Gastrocnemius medialis (tissue), 4 donors: ENCODE measurements at regions not wholly inside any gene's neighbourhood (a gene's known extent, or its start where the extent isn't known, plus 50 kb on each side); places are given as distances from the start of the nearest gene placed in this dataset.

Experiments
- POLR2A ChIP-seq, 2 donors: fragments of 450-650 bp; IDR thresholded peaks; one replicate each; pipeline ENCODE4 v1.6.1; 2017; ENCODE audit warnings: antibody characterized with exemption in 2 of 2, mild to moderate bottlenecking in 2 of 2, moderate library complexity in 2 of 2
- TF ChIP-seq, protein P1 (sequence below), 5 experiments: fragments of 450-650 bp in 3 of 5; fragments of 200-600 bp in 2 of 5; sonication (generic) in 2 of 5; IDR thresholded peaks in 4 of 5; conservative IDR thresholded peaks in 1 of 5; 1 replicate in 4 of 5; 2 replicates in 1 of 5; pipeline ENCODE4 v1.5.1; 2016 to 2019; ENCODE audit warnings: antibody characterized with exemption in 5 of 5, mild to moderate bottlenecking in 3 of 5, moderate library complexity in 3 of 5

DNA sequence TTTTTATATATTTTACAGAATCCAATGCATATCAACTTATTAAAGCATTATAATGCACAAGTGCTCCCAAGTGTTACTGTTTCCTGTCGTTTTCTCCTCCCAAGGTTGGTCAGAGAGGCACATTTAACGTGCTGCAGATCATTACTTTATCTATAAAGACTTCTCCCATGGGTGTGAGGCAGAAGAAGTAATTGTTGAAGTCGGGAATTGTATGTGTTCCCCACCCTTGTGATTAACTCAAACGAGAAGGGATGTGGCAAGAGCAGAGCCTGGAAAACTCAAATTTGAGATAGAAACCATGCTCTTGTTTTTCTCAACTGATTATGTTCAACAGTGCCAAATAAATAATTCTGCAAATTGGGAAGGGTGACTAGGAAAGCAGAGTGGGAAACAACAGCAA is 412.5 kb upstream of the ADAMTS5 start:
- TF ChIP-seq, protein P1, sequence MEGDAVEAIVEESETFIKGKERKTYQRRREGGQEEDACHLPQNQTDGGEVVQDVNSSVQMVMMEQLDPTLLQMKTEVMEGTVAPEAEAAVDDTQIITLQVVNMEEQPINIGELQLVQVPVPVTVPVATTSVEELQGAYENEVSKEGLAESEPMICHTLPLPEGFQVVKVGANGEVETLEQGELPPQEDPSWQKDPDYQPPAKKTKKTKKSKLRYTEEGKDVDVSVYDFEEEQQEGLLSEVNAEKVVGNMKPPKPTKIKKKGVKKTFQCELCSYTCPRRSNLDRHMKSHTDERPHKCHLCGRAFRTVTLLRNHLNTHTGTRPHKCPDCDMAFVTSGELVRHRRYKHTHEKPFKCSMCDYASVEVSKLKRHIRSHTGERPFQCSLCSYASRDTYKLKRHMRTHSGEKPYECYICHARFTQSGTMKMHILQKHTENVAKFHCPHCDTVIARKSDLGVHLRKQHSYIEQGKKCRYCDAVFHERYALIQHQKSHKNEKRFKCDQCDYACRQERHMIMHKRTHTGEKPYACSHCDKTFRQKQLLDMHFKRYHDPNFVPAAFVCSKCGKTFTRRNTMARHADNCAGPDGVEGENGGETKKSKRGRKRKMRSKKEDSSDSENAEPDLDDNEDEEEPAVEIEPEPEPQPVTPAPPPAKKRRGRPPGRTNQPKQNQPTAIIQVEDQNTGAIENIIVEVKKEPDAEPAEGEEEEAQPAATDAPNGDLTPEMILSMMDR (IDR thresholded peaks at IDR 0.05 in 4 of 5, conservative IDR thresholded peaks at IDR 0.05 in 1 of 5): no peak
- TF ChIP-seq POLR2A (IDR thresholded peaks at IDR 0.05): no peak
